ENCODE measurements at regions not wholly inside any gene's neighbourhood (a gene's known extent, or its start where the extent isn't known, plus 50 kb on each side); places are given as distances from the start of the nearest gene placed in this dataset.
A peak's percentile ranks its signal among the peaks of the same experiment; 100 is the strongest.

GRCh38 chr2:238657132-238658053 lies 190.5 kb upstream of the TWIST2 start:
- no peak for DNase-seq

GRCh38 chr2:238658054-238658407 lies 189.9 kb upstream of the TWIST2 start:
- no peak for DNase-seq

- DNase-seq, result no peak
These were observed 189.1 kb upstream of the TWIST2 start for GRCh38 chr2:238658820-238659219.

- no peak for DNase-seq
These were observed 188.7 kb upstream of the TWIST2 start for GRCh38 chr2:238659231-238659630.

- DNase-seq, result no peak
These were observed 184.3 kb upstream of the TWIST2 start for GRCh38 chr2:238663586-238663985.

- no peak for DNase-seq
These were observed 182.0 kb upstream of the TWIST2 start for GRCh38 chr2:238665919-238666318.

GRCh38 chr2:238666543-238666942 lies 181.3 kb upstream of the TWIST2 start:
- no peak for DNase-seq

- DNase-seq, result no peak
These were observed 180.9 kb upstream of the TWIST2 start for GRCh38 chr2:238667008-238667407.

GRCh38 chr2:238667639-238668038 lies 180.2 kb upstream of the TWIST2 start:
- DNase-seq, result no peak

- no peak for DNase-seq
These were observed 179.5 kb upstream of the TWIST2 start for GRCh38 chr2:238668426-238668825.

GRCh38 chr2:238669046-238669445 lies 178.8 kb upstream of the TWIST2 start:
- no peak for DNase-seq

GRCh38 chr2:238669581-238670080 lies 178.3 kb upstream of the TWIST2 start:
- DNase-seq, result no peak

- DNase-seq, result peak; percentile 64
These were observed 177.7 kb upstream of the TWIST2 start for GRCh38 chr2:238670111-238670585.

GRCh38 chr2:238682536-238682935 lies 165.3 kb upstream of the TWIST2 start:
- DNase-seq, result no peak

GRCh38 chr2:238684362-238685326 lies 163.2 kb upstream of the TWIST2 start:
- DNase-seq, result peak; percentile 41

- no peak for DNase-seq
These were observed 162.6 kb upstream of the TWIST2 start for GRCh38 chr2:238685327-238685709.

GRCh38 chr2:238685713-238686112 lies 162.2 kb upstream of the TWIST2 start:
- DNase-seq, result no peak

- no peak for DNase-seq
These were observed 161.7 kb upstream of the TWIST2 start for GRCh38 chr2:238686223-238686622.

- no peak for DNase-seq
These were observed 159.4 kb upstream of the TWIST2 start for GRCh38 chr2:238688193-238689153.

GRCh38 chr2:238689331-238689730 lies 158.6 kb upstream of the TWIST2 start:
- no peak for DNase-seq

- no peak for DNase-seq
These were observed 158.0 kb upstream of the TWIST2 start for GRCh38 chr2:238689871-238690389.

GRCh38 chr2:238690511-238690910 lies 157.4 kb upstream of the TWIST2 start:
- DNase-seq, result no peak
